ENCODE measurements at regions not wholly inside any gene's neighbourhood (a gene's known extent, or its start where the extent isn't known, plus 50 kb on each side); places are given as distances from the start of the nearest gene placed in this dataset.
"Not testable (repeated sequence)": the region's sequence is repeated elsewhere in the genome, so short reads cannot be mapped to it uniquely, and the experiment has no call there.

GRCh38 chr13:22770891-22771290 is 409.9 kb upstream of the SGCG start:
- Mint-ChIP-seq H3K27ac (no peak overlapping the region), H3K4me1 (ENCODE audit: low read depth) (no peaks in the 10 kb centered on the region), H3K27me3 (ENCODE audit: low read depth) (no peaks in the 10 kb centered on the region), H3K9me3 (no peaks in the 10 kb centered on the region), H3K4me3 (no peak overlapping the region), H3K36me3 (ENCODE audit: low read depth) (no peaks in the 10 kb centered on the region)

- H3K4me1 Mint-ChIP-seq (ENCODE audit: low read depth): no peaks in the 10 kb centered on the region
- no peak overlapping the region for H3K27ac Mint-ChIP-seq
- no peaks in the 10 kb centered on the region for H3K27me3 Mint-ChIP-seq (ENCODE audit: low read depth)
- H3K36me3 Mint-ChIP-seq (ENCODE audit: low read depth): no peaks in the 10 kb centered on the region
- H3K9me3 Mint-ChIP-seq: no peaks in the 10 kb centered on the region
- no peak overlapping the region for H3K4me3 Mint-ChIP-seq
Observed at GRCh38 chr13:22773465-22773864, 407.3 kb upstream of the SGCG start.

GRCh38 chr13:22776394-22777186 is 404.2 kb upstream of the SGCG start:
- Mint-ChIP-seq H3K4me3 (no peak overlapping the region), H3K9me3 (no peaks in the 10 kb centered on the region), H3K27me3 (ENCODE audit: low read depth) (no peaks in the 10 kb centered on the region), H3K36me3 (ENCODE audit: low read depth) (no peaks in the 10 kb centered on the region), H3K27ac (no peak overlapping the region), H3K4me1 (ENCODE audit: low read depth) (no peaks in the 10 kb centered on the region)

- H3K27ac Mint-ChIP-seq: no peak overlapping the region
- no peaks in the 10 kb centered on the region for H3K27me3 Mint-ChIP-seq (ENCODE audit: low read depth)
- H3K36me3 Mint-ChIP-seq (ENCODE audit: low read depth): no peaks in the 10 kb centered on the region
- H3K9me3 Mint-ChIP-seq: no peaks in the 10 kb centered on the region
- H3K4me3 Mint-ChIP-seq: no peak overlapping the region
- no peaks in the 10 kb centered on the region for H3K4me1 Mint-ChIP-seq (ENCODE audit: low read depth)
Observed at GRCh38 chr13:22777207-22777606, 403.6 kb upstream of the SGCG start.

- Mint-ChIP-seq H3K4me3 (no peak overlapping the region), H3K36me3 (ENCODE audit: low read depth) (no peaks in the 10 kb centered on the region), H3K4me1 (ENCODE audit: low read depth) (no peaks in the 10 kb centered on the region), H3K27me3 (ENCODE audit: low read depth) (no peaks in the 10 kb centered on the region), H3K27ac (no peak overlapping the region), H3K9me3 (no peaks in the 10 kb centered on the region)
Observed at GRCh38 chr13:22789027-22789593, 391.7 kb upstream of the SGCG start.

- Mint-ChIP-seq H3K4me1 (ENCODE audit: low read depth) (no peaks in the 10 kb centered on the region), H3K27me3 (ENCODE audit: low read depth) (no peaks in the 10 kb centered on the region), H3K36me3 (ENCODE audit: low read depth) (no peaks in the 10 kb centered on the region), H3K9me3 (no peaks in the 10 kb centered on the region), H3K27ac (no peak overlapping the region), H3K4me3 (no peak overlapping the region)
Observed at GRCh38 chr13:22789916-22790315, 390.9 kb upstream of the SGCG start.

GRCh38 chr13:22793598-22794134 is 387.1 kb upstream of the SGCG start:
- no peak overlapping the region for H3K4me3 Mint-ChIP-seq
- H3K27me3 Mint-ChIP-seq (ENCODE audit: low read depth): no peaks in the 10 kb centered on the region
- no peaks in the 10 kb centered on the region for H3K36me3 Mint-ChIP-seq (ENCODE audit: low read depth)
- no peak overlapping the region for H3K27ac Mint-ChIP-seq
- H3K9me3 Mint-ChIP-seq: no peaks in the 10 kb centered on the region
- no peaks in the 10 kb centered on the region for H3K4me1 Mint-ChIP-seq (ENCODE audit: low read depth)

GRCh38 chr13:22800526-22801401 is 380.0 kb upstream of the SGCG start:
- H3K4me1 Mint-ChIP-seq (ENCODE audit: low read depth): no peaks in the 10 kb centered on the region
- H3K27ac Mint-ChIP-seq: no peak overlapping the region
- H3K4me3 Mint-ChIP-seq: no peak overlapping the region
- no peaks in the 10 kb centered on the region for H3K36me3 Mint-ChIP-seq (ENCODE audit: low read depth)
- H3K27me3 Mint-ChIP-seq (ENCODE audit: low read depth): no peaks in the 10 kb centered on the region
- no peaks in the 10 kb centered on the region for H3K9me3 Mint-ChIP-seq

GRCh38 chr13:22801402-22802003 is 379.3 kb upstream of the SGCG start:
- no peaks in the 10 kb centered on the region for H3K4me1 Mint-ChIP-seq (ENCODE audit: low read depth)
- H3K9me3 Mint-ChIP-seq: no peaks in the 10 kb centered on the region
- H3K36me3 Mint-ChIP-seq (ENCODE audit: low read depth): no peaks in the 10 kb centered on the region
- no peak overlapping the region for H3K27ac Mint-ChIP-seq
- no peaks in the 10 kb centered on the region for H3K27me3 Mint-ChIP-seq (ENCODE audit: low read depth)
- H3K4me3 Mint-ChIP-seq: no peak overlapping the region

- H3K4me1 Mint-ChIP-seq (ENCODE audit: low read depth): no peaks in the 10 kb centered on the region
- H3K9me3 Mint-ChIP-seq: no peaks in the 10 kb centered on the region
- H3K4me3 Mint-ChIP-seq: no peak overlapping the region
- no peaks in the 10 kb centered on the region for H3K27me3 Mint-ChIP-seq (ENCODE audit: low read depth)
- no peak overlapping the region for H3K27ac Mint-ChIP-seq
- H3K36me3 Mint-ChIP-seq (ENCODE audit: low read depth): no peaks in the 10 kb centered on the region
Observed at GRCh38 chr13:22812793-22813192, 368.0 kb upstream of the SGCG start.

- not testable (repeated sequence) for H3K36me3 Mint-ChIP-seq (ENCODE audit: low read depth); H3K4me3 Mint-ChIP-seq; H3K9me3 Mint-ChIP-seq; H3K27ac Mint-ChIP-seq; H3K27me3 Mint-ChIP-seq (ENCODE audit: low read depth); H3K4me1 Mint-ChIP-seq (ENCODE audit: low read depth)
Observed at GRCh38 chr13:22813531-22814377, 367.0 kb upstream of the SGCG start.

GRCh38 chr13:22814433-22814832 is 366.3 kb upstream of the SGCG start:
- H3K36me3 Mint-ChIP-seq (ENCODE audit: low read depth); H3K4me3 Mint-ChIP-seq; H3K9me3 Mint-ChIP-seq; H3K4me1 Mint-ChIP-seq (ENCODE audit: low read depth); H3K27ac Mint-ChIP-seq; H3K27me3 Mint-ChIP-seq (ENCODE audit: low read depth): not testable (repeated sequence)

GRCh38 chr13:22821589-22821988 is 359.2 kb upstream of the SGCG start:
- no peak overlapping the region for H3K4me3 Mint-ChIP-seq
- no peaks in the 10 kb centered on the region for H3K36me3 Mint-ChIP-seq (ENCODE audit: low read depth)
- H3K4me1 Mint-ChIP-seq (ENCODE audit: low read depth): no peaks in the 10 kb centered on the region
- no peaks in the 10 kb centered on the region for H3K27me3 Mint-ChIP-seq (ENCODE audit: low read depth)
- no peak overlapping the region for H3K27ac Mint-ChIP-seq
- H3K9me3 Mint-ChIP-seq: peaks cover 3% of the 10 kb centered on the region

- no peaks in the 10 kb centered on the region for H3K36me3 Mint-ChIP-seq (ENCODE audit: low read depth)
- no peak overlapping the region for H3K27ac Mint-ChIP-seq
Observed at GRCh38 chr13:22825186-22825585, 355.6 kb upstream of the SGCG start.

More at GRCh38 chr13:22825186-22825585, 355.6 kb upstream of the SGCG start:
- Mint-ChIP-seq H3K27me3 (ENCODE audit: low read depth) (no peaks in the 10 kb centered on the region), H3K4me3 (no peak overlapping the region), H3K4me1 (ENCODE audit: low read depth) (no peaks in the 10 kb centered on the region), H3K9me3 (peaks cover 8% of the 10 kb centered on the region)
